HG03108 (cell line): ENCODE measurements at regions not wholly inside any gene's neighbourhood (a gene's known extent, or its start where the extent isn't known, plus 50 kb on each side); places are given as distances from the start of the nearest gene placed in this dataset.

ENCODE experiments used
- ATAC-seq: cut with Tn5 transposase; IDR thresholded peaks from one replicate; pipeline ENCODE4 v1.9.1; 2021; ENCODE audit warnings: moderate library complexity; ENCODE audit not compliant: unreplicated experiment

- ATAC-seq: no peak
Observed at GRCh38 chr2:217286833-217287232, 427.0 kb upstream of the TNP1 start.

GRCh38 chr2:217285926-217286325, 426.1 kb upstream of the TNP1 start:
- no peak for ATAC-seq

- ATAC-seq: no peak
Observed at GRCh38 chr2:217283460-217283859, 423.6 kb upstream of the TNP1 start.

- no peak for ATAC-seq
Observed at GRCh38 chr2:217282531-217282930, 422.7 kb upstream of the TNP1 start.

GRCh38 chr2:217279556-217279955, 419.7 kb upstream of the TNP1 start:
- ATAC-seq: no peak

GRCh38 chr2:217279140-217279539, 419.3 kb upstream of the TNP1 start:
- ATAC-seq: no peak

- ATAC-seq: no peak
Observed at GRCh38 chr2:217277646-217278398, 418.0 kb upstream of the TNP1 start.

- ATAC-seq: no peak
Observed at GRCh38 chr2:217276433-217276832, 416.6 kb upstream of the TNP1 start.

- ATAC-seq: no peak
Observed at GRCh38 chr2:217275091-217275490, 415.2 kb upstream of the TNP1 start.

- no peak for ATAC-seq
Observed at GRCh38 chr2:217274578-217274977, 414.7 kb upstream of the TNP1 start.

- ATAC-seq: no peak
Observed at GRCh38 chr2:217273851-217274250, 414.0 kb upstream of the TNP1 start.

GRCh38 chr2:217273162-217273561, 413.3 kb upstream of the TNP1 start:
- no peak for ATAC-seq

- no peak for ATAC-seq
Observed at GRCh38 chr2:217271813-217272212, 411.9 kb upstream of the TNP1 start.

- ATAC-seq: no peak
Observed at GRCh38 chr2:217270485-217271121, 410.7 kb upstream of the TNP1 start.

GRCh38 chr2:217269701-217270484, 410.0 kb upstream of the TNP1 start:
- no peak for ATAC-seq

- ATAC-seq: no peak
Observed at GRCh38 chr2:217268978-217269377, 409.1 kb upstream of the TNP1 start.

- ATAC-seq: no peak
Observed at GRCh38 chr2:217267758-217268157, 407.9 kb upstream of the TNP1 start.

- ATAC-seq: no peak
Observed at GRCh38 chr2:217263756-217264155, 403.9 kb upstream of the TNP1 start.

- ATAC-seq: no peak
Observed at GRCh38 chr2:217262911-217263310, 403.0 kb upstream of the TNP1 start.

GRCh38 chr2:217261452-217261851, 401.6 kb upstream of the TNP1 start:
- ATAC-seq: no peak

GRCh38 chr2:217260441-217261115, 400.7 kb upstream of the TNP1 start:
- no peak for ATAC-seq
